ENCODE measurements at regions not wholly inside any gene's neighbourhood (a gene's known extent, or its start where the extent isn't known, plus 50 kb on each side); places are given as distances from the start of the nearest gene placed in this dataset.
"Not testable (repeated sequence)": the region's sequence is repeated elsewhere in the genome, so short reads cannot be mapped to it uniquely, and the experiment has no call there.

GRCh38 chr1:29593601-29594382 is 357.5 kb downstream of the PTPRU start:
- H3K4me3 ChIP-seq (ENCODE audit: low read depth, low read length) = no peak overlapping the region
- TF ChIP-seq, protein P1, sequence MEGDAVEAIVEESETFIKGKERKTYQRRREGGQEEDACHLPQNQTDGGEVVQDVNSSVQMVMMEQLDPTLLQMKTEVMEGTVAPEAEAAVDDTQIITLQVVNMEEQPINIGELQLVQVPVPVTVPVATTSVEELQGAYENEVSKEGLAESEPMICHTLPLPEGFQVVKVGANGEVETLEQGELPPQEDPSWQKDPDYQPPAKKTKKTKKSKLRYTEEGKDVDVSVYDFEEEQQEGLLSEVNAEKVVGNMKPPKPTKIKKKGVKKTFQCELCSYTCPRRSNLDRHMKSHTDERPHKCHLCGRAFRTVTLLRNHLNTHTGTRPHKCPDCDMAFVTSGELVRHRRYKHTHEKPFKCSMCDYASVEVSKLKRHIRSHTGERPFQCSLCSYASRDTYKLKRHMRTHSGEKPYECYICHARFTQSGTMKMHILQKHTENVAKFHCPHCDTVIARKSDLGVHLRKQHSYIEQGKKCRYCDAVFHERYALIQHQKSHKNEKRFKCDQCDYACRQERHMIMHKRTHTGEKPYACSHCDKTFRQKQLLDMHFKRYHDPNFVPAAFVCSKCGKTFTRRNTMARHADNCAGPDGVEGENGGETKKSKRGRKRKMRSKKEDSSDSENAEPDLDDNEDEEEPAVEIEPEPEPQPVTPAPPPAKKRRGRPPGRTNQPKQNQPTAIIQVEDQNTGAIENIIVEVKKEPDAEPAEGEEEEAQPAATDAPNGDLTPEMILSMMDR (IDR thresholded peaks at IDR 0.05; ENCODE audit: borderline replicate concordance, insufficient read depth, low read depth, low read length) = no peak

DNA sequence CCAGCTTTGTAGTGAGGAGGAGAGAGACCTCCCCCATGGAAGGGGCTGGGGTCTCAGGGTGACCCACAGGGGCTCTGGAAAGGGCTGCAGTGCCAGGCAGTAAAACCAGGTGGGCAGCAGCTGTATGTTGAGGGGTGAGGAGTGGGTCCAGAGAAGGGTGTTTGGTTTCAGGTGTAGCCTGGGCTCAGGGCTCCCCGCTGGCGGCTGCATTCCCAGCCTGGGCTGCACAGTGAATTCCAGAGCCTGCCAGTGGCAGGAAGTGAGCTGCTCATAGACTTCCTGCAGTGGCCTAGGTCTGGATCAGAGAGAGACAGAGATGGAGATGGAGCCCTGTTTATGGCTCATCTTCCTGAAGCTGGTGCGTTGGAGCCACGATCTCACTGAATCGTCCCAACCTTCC is 356.4 kb downstream of the PTPRU start:
- TF ChIP-seq, protein P1 (IDR thresholded peaks at IDR 0.05; ENCODE audit: borderline replicate concordance, insufficient read depth, low read depth, low read length) = no peak

GRCh38 chr1:29592261-29592615 is 355.9 kb downstream of the PTPRU start:
- no peak overlapping the region for H3K4me3 ChIP-seq (ENCODE audit: low read depth, low read length)
- TF ChIP-seq, protein P1 (IDR thresholded peaks at IDR 0.05; ENCODE audit: borderline replicate concordance, insufficient read depth, low read depth, low read length) = no peak

More for the DNA sequence above, 356.4 kb downstream of the PTPRU start:
- no peak overlapping the region for H3K4me3 ChIP-seq (ENCODE audit: low read depth, low read length)

DNA sequence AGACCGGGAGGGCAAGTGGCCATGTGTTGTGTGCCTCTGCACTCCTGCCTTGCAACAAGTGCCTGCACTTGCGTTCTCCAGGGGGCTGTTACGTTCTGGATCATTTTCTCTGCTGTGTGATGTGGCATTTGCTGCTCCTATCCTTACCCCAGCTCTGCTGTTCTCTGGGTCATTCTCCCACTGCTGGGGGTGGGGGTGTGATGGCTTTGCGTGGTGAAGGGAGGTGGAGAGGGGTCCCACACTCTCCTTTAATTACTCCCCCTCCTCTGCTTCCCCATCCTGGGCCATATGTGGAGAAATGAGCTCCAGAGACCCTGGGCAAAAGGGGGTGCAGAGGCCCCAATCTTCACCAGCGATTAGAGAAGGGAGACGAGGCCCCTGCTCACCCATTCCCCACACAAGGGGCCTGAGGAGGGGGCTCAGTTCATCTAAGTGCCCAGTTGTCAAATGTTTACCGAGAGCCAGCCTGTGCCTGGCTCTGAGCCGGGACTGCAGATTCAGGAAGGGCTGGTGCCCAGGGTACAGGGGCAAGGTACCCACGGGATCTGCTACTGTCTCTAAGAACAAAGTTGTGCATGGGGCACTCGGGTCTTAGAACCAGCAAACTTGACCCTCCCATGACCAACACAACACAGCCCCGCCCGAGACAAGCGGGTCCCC is 355.4 kb downstream of the PTPRU start:
- TF ChIP-seq, protein P1 (IDR thresholded peaks at IDR 0.05; ENCODE audit: borderline replicate concordance, insufficient read depth, low read depth, low read length) = no peak
- H3K4me3 ChIP-seq (ENCODE audit: low read depth, low read length) = no peak overlapping the region

- TF ChIP-seq, protein P1 (IDR thresholded peaks at IDR 0.05; ENCODE audit: borderline replicate concordance, insufficient read depth, low read depth, low read length) = no peak
- no peak overlapping the region for H3K4me3 ChIP-seq (ENCODE audit: low read depth, low read length)
Observed at GRCh38 chr1:29590583-29591565, 354.6 kb downstream of the PTPRU start.

GRCh38 chr1:29589716-29590115 is 353.4 kb downstream of the PTPRU start:
- H3K4me3 ChIP-seq (ENCODE audit: low read depth, low read length) = not testable (repeated sequence)

All from GM12875 (cell line).